ENCODE measurements at regions not wholly inside any gene's neighbourhood (a gene's known extent, or its start where the extent isn't known, plus 50 kb on each side); places are given as distances from the start of the nearest gene placed in this dataset.

GRCh38 chr11:26126741-26127140 lies 205.2 kb upstream of the ANO3 start:
- DNase-seq, result no peak

- no peak for DNase-seq
Measured at GRCh38 chr11:26127336-26127735, 204.6 kb upstream of the ANO3 start.

- DNase-seq, result no peak
Measured at GRCh38 chr11:26131406-26131805, 200.5 kb upstream of the ANO3 start.

GRCh38 chr11:26134053-26134452 lies 197.9 kb upstream of the ANO3 start:
- DNase-seq, result no peak

- peak; percentile 58 to 66 for DNase-seq
Measured at GRCh38 chr11:26134481-26135355, 197.2 kb upstream of the ANO3 start.

- DNase-seq, result no peak
Measured at GRCh38 chr11:26137651-26138050, 194.3 kb upstream of the ANO3 start.

- DNase-seq, result no peak
Measured at GRCh38 chr11:26142891-26143290, 189.0 kb upstream of the ANO3 start.

- peak in 1 of 2 experiments; percentile 6 for DNase-seq
Measured at GRCh38 chr11:26143566-26144290, 188.2 kb upstream of the ANO3 start.

- DNase-seq, result no peak
Measured at GRCh38 chr11:26144291-26144690, 187.6 kb upstream of the ANO3 start.

- no peak for DNase-seq
Measured at GRCh38 chr11:26144911-26145310, 187.0 kb upstream of the ANO3 start.

GRCh38 chr11:26149585-26149984 lies 182.3 kb upstream of the ANO3 start:
- DNase-seq, result no peak

GRCh38 chr11:26150031-26150430 lies 181.9 kb upstream of the ANO3 start:
- DNase-seq, result no peak

- DNase-seq, result no peak
Measured at GRCh38 chr11:26158251-26158650, 173.7 kb upstream of the ANO3 start.

- no peak for DNase-seq
Measured at GRCh38 chr11:26162291-26162690, 169.6 kb upstream of the ANO3 start.

GRCh38 chr11:26186389-26186788 lies 145.5 kb upstream of the ANO3 start:
- DNase-seq, result no peak

GRCh38 chr11:26187639-26188038 lies 144.3 kb upstream of the ANO3 start:
- DNase-seq, result peak in 1 of 2 experiments; percentile 13

GRCh38 chr11:26188554-26188953 lies 143.4 kb upstream of the ANO3 start:
- DNase-seq, result peak in 1 of 2 experiments; percentile 7

GRCh38 chr11:26191193-26191592 lies 140.7 kb upstream of the ANO3 start:
- no peak for DNase-seq

- peak; percentile 82 to 83 for DNase-seq
Measured at GRCh38 chr11:26193694-26194365, 138.1 kb upstream of the ANO3 start.

GRCh38 chr11:26194881-26195280 lies 137.0 kb upstream of the ANO3 start:
- no peak for DNase-seq

GRCh38 chr11:26198532-26199096 lies 133.3 kb upstream of the ANO3 start:
- DNase-seq, result no peak

GRCh38 chr11:26199331-26200095 lies 132.4 kb upstream of the ANO3 start:
- no peak for DNase-seq

Data from NCI-H526 (cell line).